T-helper 2 cell treated with Interferon-gamma antibody and Interleukin-4, amounts not matched to agents 100 ng/mL and 5 ng/mL, for 36 hours (primary cell): ENCODE measurements at regions not wholly inside any gene's neighbourhood (a gene's known extent, or its start where the extent isn't known, plus 50 kb on each side); places are given as distances from the start of the nearest gene placed in this dataset.
"Not testable (repeated sequence)": the region's sequence is repeated elsewhere in the genome, so short reads cannot be mapped to it uniquely, and the experiment has no call there.

Experiments used
- intact Hi-C: fragments of 100-400 bp; cut with micrococcal nuclease; formaldehyde crosslinking; loops from one replicate; pipeline ENCODE4 v1.15.1; 2023

GRCh38 chr6:63477422-63478040 is 94.7 kb upstream of the LOC128125822 start:
- intact Hi-C loops: no loop called here

- intact Hi-C loops: no loop called here
Observed at GRCh38 chr6:63478734-63479133, 93.5 kb upstream of the LOC128125822 start.

- intact Hi-C loops: no loop called here
Observed at GRCh38 chr6:63486196-63486595, 86.1 kb upstream of the LOC128125822 start.

- intact Hi-C loops: no loop called here
Observed at GRCh38 chr6:63487103-63487813, 85.0 kb upstream of the LOC128125822 start.

- intact Hi-C loops: no loop called here
Observed at GRCh38 chr6:63491119-63491518, 81.2 kb upstream of the LOC128125822 start.

GRCh38 chr6:63492476-63492875 is 79.8 kb upstream of the LOC128125822 start:
- intact Hi-C loops: no loop called here

GRCh38 chr6:63493557-63493956 is 78.7 kb upstream of the LOC128125822 start:
- intact Hi-C loops: no loop called here

GRCh38 chr6:63496361-63496804 is 75.9 kb upstream of the LOC128125822 start:
- intact Hi-C loops: no loop called here

- intact Hi-C loops: no loop called here
Observed at GRCh38 chr6:63502156-63502555, 70.1 kb upstream of the LOC128125822 start.

- intact Hi-C loops: no loop called here
Observed at GRCh38 chr6:63503199-63503598, 69.1 kb upstream of the LOC128125822 start.

- intact Hi-C loops: no loop called here
Observed at GRCh38 chr6:63504777-63505384, 67.4 kb upstream of the LOC128125822 start.

GRCh38 chr6:63507096-63507495 is 65.2 kb upstream of the LOC128125822 start:
- intact Hi-C loops: loop anchor here (2.0 kb wide), 1 partner anchor 66 kb away; the partner anchor contains the start of genes LOC128125822 and PTP4A1

- intact Hi-C loops: loop anchor here (2.0 kb wide), 1 partner anchor 19 kb away; no protein-coding TSS in a partner anchor
Observed at GRCh38 chr6:63509652-63510352, 62.5 kb upstream of the LOC128125822 start.

- intact Hi-C loops: no loop called here
Observed at GRCh38 chr6:63510353-63510686, 62.0 kb upstream of the LOC128125822 start.

GRCh38 chr6:63510849-63511248 is 61.4 kb upstream of the LOC128125822 start:
- intact Hi-C loops: no loop called here

GRCh38 chr6:63514488-63515173 is 57.6 kb upstream of the LOC128125822 start:
- intact Hi-C loops: no loop called here

GRCh38 chr6:63515227-63515626 is 57.1 kb upstream of the LOC128125822 start:
- intact Hi-C loops: not testable (repeated sequence)

GRCh38 chr6:63516186-63516944 is 55.9 kb upstream of the LOC128125822 start:
- intact Hi-C loops: no loop called here

GRCh38 chr6:63517221-63517620 is 55.1 kb upstream of the LOC128125822 start:
- intact Hi-C loops: loop anchor here (1.0 kb wide), 1 partner anchor 12 kb away; no protein-coding TSS in a partner anchor

GRCh38 chr6:63521475-63522210 is 50.6 kb upstream of the LOC128125822 start:
- intact Hi-C loops: no loop called here
